Adrenal gland (tissue), 5 donors: ENCODE measurements at regions not wholly inside any gene's neighbourhood (a gene's known extent, or its start where the extent isn't known, plus 50 kb on each side); places are given as distances from the start of the nearest gene placed in this dataset.

Experiments used
- POLR2A ChIP-seq, 2 donors: fragments of 450-650 bp; IDR thresholded peaks; one replicate each; pipeline ENCODE4 v1.6.1; 2017; ENCODE audit warnings: antibody characterized with exemption in 2 of 2, mild to moderate bottlenecking in 2 of 2, moderate library complexity in 1 of 2
- TF ChIP-seq, protein P1 (sequence below), 6 experiments: fragments of 450-650 bp in 4 of 6; fragments of 200-600 bp in 2 of 6; sonication (generic) in 1 of 6; IDR thresholded peaks; 1 replicate in 5 of 6; 2 replicates in 1 of 6; pipeline versions ENCODE4 v1.5.1 to v1.8.0; 2016 to 2021; ENCODE audit warnings: antibody characterized with exemption in 6 of 6, mild to moderate bottlenecking in 2 of 6, moderate library complexity in 1 of 6
- donor health status: DM: no; HTN: no; CAD: no.

- TF ChIP-seq, protein P1, sequence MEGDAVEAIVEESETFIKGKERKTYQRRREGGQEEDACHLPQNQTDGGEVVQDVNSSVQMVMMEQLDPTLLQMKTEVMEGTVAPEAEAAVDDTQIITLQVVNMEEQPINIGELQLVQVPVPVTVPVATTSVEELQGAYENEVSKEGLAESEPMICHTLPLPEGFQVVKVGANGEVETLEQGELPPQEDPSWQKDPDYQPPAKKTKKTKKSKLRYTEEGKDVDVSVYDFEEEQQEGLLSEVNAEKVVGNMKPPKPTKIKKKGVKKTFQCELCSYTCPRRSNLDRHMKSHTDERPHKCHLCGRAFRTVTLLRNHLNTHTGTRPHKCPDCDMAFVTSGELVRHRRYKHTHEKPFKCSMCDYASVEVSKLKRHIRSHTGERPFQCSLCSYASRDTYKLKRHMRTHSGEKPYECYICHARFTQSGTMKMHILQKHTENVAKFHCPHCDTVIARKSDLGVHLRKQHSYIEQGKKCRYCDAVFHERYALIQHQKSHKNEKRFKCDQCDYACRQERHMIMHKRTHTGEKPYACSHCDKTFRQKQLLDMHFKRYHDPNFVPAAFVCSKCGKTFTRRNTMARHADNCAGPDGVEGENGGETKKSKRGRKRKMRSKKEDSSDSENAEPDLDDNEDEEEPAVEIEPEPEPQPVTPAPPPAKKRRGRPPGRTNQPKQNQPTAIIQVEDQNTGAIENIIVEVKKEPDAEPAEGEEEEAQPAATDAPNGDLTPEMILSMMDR (IDR thresholded peaks at IDR 0.05) = no peak
- TF ChIP-seq POLR2A (IDR thresholded peaks at IDR 0.05) = no peak
Observed at GRCh38 chr2:177147834-177148445, 64.7 kb upstream of the HNRNPA3 start.
